OCI-LY1 (cell line): ENCODE measurements at regions not wholly inside any gene's neighbourhood (a gene's known extent, or its start where the extent isn't known, plus 50 kb on each side); places are given as distances from the start of the nearest gene placed in this dataset.

ENCODE experiments used
- H2AFZ ChIP-seq: fragments of 200-600 bp; sonication (generic), shearing (Covaris generic); 2 replicates; pipeline ENCODE4 v1.6.0; 2014; ENCODE audit warnings: antibody characterized with exemption, mild to moderate bottlenecking, low read length
- H3F3A ChIP-seq: fragments of 200-600 bp; sonication (generic), shearing (Covaris generic); 2 replicates; pipeline ENCODE4 v1.6.0; 2014; ENCODE audit warnings: mild to moderate bottlenecking, antibody characterized with exemption, low read length, moderate library complexity; ENCODE audit not compliant: insufficient read depth
- H3K27ac ChIP-seq: fragments of 200-600 bp; sonication (generic); 2 replicates; pipeline ENCODE4 v1.5.1; 2014; ENCODE audit warnings: low read length, mixed run types, mild to moderate bottlenecking, low read depth; ENCODE audit not compliant: poor library complexity, severe bottlenecking
- H3K27me3 ChIP-seq: fragments of 200-600 bp; sonication (generic); 2 replicates; pipeline ENCODE4 v1.6.0; 2014; ENCODE audit warnings: antibody characterized with exemption, mild to moderate bottlenecking, low read length, moderate library complexity; ENCODE audit not compliant: insufficient read depth
- H3K36me3 ChIP-seq: fragments of 200-600 bp; sonication (generic); 2 replicates; pipeline ENCODE4 v1.6.1; 2014; ENCODE audit warnings: mild to moderate bottlenecking, antibody characterized with exemption, low read length, moderate library complexity, mixed read lengths; ENCODE audit not compliant: insufficient read depth
- H3K4me1 ChIP-seq: fragments of 200-600 bp; sonication (generic); 2 replicates; pipeline ENCODE4 v1.5.1; 2014; ENCODE audit warnings: mild to moderate bottlenecking, low read length, moderate library complexity; ENCODE audit not compliant: insufficient read depth, severe bottlenecking
- H3K4me2 ChIP-seq: fragments of 200-600 bp; sonication (generic), shearing (Covaris generic); 2 replicates; pipeline ENCODE4 v1.6.1; 2014; ENCODE audit warnings: low read length
- H3K4me3 ChIP-seq: fragments of 200-600 bp; sonication (generic); 2 replicates; pipeline ENCODE4 v1.5.1; 2014; ENCODE audit warnings: low read length, low read depth, mild to moderate bottlenecking, mixed read lengths; ENCODE audit not compliant: poor library complexity, severe bottlenecking
- H3K79me2 ChIP-seq: fragments of 200-600 bp; shearing (Covaris generic); 2 replicates; pipeline ENCODE4 v1.6.1; 2016; ENCODE audit warnings: mixed run types, low read length, mixed read lengths; ENCODE audit not compliant: insufficient read depth
- H3K9ac ChIP-seq: fragments of 200-600 bp; sonication (generic), shearing (Covaris generic); 2 replicates; pipeline ENCODE4 v1.6.1; 2014; ENCODE audit warnings: mild to moderate bottlenecking, low read length, mixed read lengths
- H3K9me2 ChIP-seq: fragments of 200-600 bp; sonication (generic), shearing (Covaris generic); 2 replicates; pipeline ENCODE4 v1.6.1; 2014; ENCODE audit warnings: low read depth, mild to moderate bottlenecking, low read length, mixed read lengths
- H3K9me3 ChIP-seq: fragments of 200-600 bp; shearing (Covaris generic); 2 replicates; pipeline ENCODE4 v1.6.1; 2014; ENCODE audit warnings: low read length, mixed read lengths
- H4K20me1 ChIP-seq: fragments of 200-600 bp; sonication (generic), shearing (Covaris generic); 2 replicates; pipeline ENCODE4 v1.6.0; 2016; ENCODE audit warnings: mild to moderate bottlenecking, low read length; ENCODE audit not compliant: insufficient read depth
- CTCF ChIP-seq: fragments of 200-600 bp; sonication (generic), shearing (Covaris generic); IDR thresholded peaks from 2 replicates; pipeline ENCODE4 v1.5.1; 2017; ENCODE audit warnings: mild to moderate bottlenecking, antibody characterized with exemption, low read length, moderate library complexity, mixed read lengths
- EZH2 ChIP-seq: fragments of 200-600 bp; sonication (generic), shearing (Covaris generic); IDR thresholded peaks from 2 replicates; pipeline ENCODE4 v1.8.0; 2017; ENCODE audit warnings: borderline replicate concordance, mixed run types, mild to moderate bottlenecking, antibody characterized with exemption, low read length, moderate library complexity, mixed read lengths

GRCh38 chr21:27633631-27634030, 666.7 kb upstream of the ADAMTS5 start:
- Histone ChIP-seq H3K36me3 (no peaks in the 10 kb centered on the region), H3K27ac (no peak overlapping the region), H3K9me2 (no peaks in the 10 kb centered on the region), H2AFZ (no peak overlapping the region), H3K9ac (no peak overlapping the region), H3K9me3 (no peaks in the 10 kb centered on the region), H3K4me1 (no peaks in the 10 kb centered on the region), H4K20me1 (no peaks in the 10 kb centered on the region), H3F3A (no peaks in the 10 kb centered on the region), H3K4me2 (no peak overlapping the region), H3K79me2 (no peaks in the 10 kb centered on the region), H3K27me3 (no peaks in the 10 kb centered on the region), H3K4me3 (no peak overlapping the region)
- TF ChIP-seq CTCF (no peak), EZH2 (no peak)

- no peaks in the 10 kb centered on the region for H3K79me2 ChIP-seq
- H3K27me3 ChIP-seq: no peaks in the 10 kb centered on the region
- no peaks in the 10 kb centered on the region for H3K4me1 ChIP-seq
- no peak overlapping the region for H3K27ac ChIP-seq
- no peak overlapping the region for H2AFZ ChIP-seq
- no peaks in the 10 kb centered on the region for H3F3A ChIP-seq
- H3K9me3 ChIP-seq: no peaks in the 10 kb centered on the region
- H4K20me1 ChIP-seq: no peaks in the 10 kb centered on the region
- no peak overlapping the region for H3K9ac ChIP-seq
- H3K9me2 ChIP-seq: no peaks in the 10 kb centered on the region
- H3K36me3 ChIP-seq: no peaks in the 10 kb centered on the region
- H3K4me2 ChIP-seq: no peak overlapping the region
- H3K4me3 ChIP-seq: no peak overlapping the region
- TF ChIP-seq CTCF (no peak), EZH2 (no peak)
Measured at GRCh38 chr21:27631471-27631870, 664.6 kb upstream of the ADAMTS5 start.

- H3K9me2 ChIP-seq: no peaks in the 10 kb centered on the region
- no peaks in the 10 kb centered on the region for H3F3A ChIP-seq
- no peaks in the 10 kb centered on the region for H3K4me1 ChIP-seq
- H3K36me3 ChIP-seq: no peaks in the 10 kb centered on the region
- H4K20me1 ChIP-seq: no peaks in the 10 kb centered on the region
- H3K9me3 ChIP-seq: no peaks in the 10 kb centered on the region
- H3K79me2 ChIP-seq: no peaks in the 10 kb centered on the region
- no peak overlapping the region for H3K27ac ChIP-seq
- no peak overlapping the region for H3K4me2 ChIP-seq
- TF ChIP-seq EZH2: no peak
- no peak for TF ChIP-seq CTCF
- no peak overlapping the region for H3K9ac ChIP-seq
- no peaks in the 10 kb centered on the region for H3K27me3 ChIP-seq
- no peak overlapping the region for H2AFZ ChIP-seq
- no peak overlapping the region for H3K4me3 ChIP-seq
Measured at GRCh38 chr21:27622631-27623030, 655.7 kb upstream of the ADAMTS5 start.
